Lower leg skin (tissue), 3 donors: ENCODE measurements at regions not wholly inside any gene's neighbourhood (a gene's known extent, or its start where the extent isn't known, plus 50 kb on each side); places are given as distances from the start of the nearest gene placed in this dataset.

Experiments
- POLR2A ChIP-seq, 2 donors: fragments of 450-650 bp; IDR thresholded peaks; one replicate each; pipeline ENCODE4 v1.6.1; 2016 to 2017; ENCODE audit warnings: antibody characterized with exemption in 2 of 2, mild to moderate bottlenecking in 1 of 2, moderate library complexity in 1 of 2
- TF ChIP-seq, protein P1 (sequence below), 3 donors: fragments of 450-650 bp; IDR thresholded peaks; one replicate each; pipeline ENCODE4 v1.5.1; 2016; ENCODE audit warnings: antibody characterized with exemption in 3 of 3, mild to moderate bottlenecking in 3 of 3, moderate library complexity in 2 of 3

DNA sequence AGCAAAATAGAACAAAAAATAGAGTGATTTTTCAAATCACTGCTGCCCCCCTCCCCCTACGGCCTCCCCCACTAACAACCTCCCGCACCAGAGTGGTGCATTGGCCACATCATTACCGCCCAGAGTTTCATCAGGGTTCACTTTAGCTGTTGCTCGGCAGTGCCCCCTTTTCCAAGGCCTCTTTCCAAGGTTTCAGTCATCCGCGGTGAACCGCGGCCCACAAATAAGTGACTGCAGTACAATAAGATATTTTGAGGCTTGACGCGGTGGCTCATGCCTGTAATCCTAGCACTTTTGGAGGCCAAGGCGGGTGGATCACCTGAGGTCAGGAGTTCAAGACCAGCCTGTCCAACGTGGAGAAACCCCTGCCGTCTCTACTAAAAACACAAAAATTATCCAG is 180.0 kb downstream of the MAF start:
- TF ChIP-seq, protein P1, sequence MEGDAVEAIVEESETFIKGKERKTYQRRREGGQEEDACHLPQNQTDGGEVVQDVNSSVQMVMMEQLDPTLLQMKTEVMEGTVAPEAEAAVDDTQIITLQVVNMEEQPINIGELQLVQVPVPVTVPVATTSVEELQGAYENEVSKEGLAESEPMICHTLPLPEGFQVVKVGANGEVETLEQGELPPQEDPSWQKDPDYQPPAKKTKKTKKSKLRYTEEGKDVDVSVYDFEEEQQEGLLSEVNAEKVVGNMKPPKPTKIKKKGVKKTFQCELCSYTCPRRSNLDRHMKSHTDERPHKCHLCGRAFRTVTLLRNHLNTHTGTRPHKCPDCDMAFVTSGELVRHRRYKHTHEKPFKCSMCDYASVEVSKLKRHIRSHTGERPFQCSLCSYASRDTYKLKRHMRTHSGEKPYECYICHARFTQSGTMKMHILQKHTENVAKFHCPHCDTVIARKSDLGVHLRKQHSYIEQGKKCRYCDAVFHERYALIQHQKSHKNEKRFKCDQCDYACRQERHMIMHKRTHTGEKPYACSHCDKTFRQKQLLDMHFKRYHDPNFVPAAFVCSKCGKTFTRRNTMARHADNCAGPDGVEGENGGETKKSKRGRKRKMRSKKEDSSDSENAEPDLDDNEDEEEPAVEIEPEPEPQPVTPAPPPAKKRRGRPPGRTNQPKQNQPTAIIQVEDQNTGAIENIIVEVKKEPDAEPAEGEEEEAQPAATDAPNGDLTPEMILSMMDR (IDR thresholded peaks at IDR 0.05), result no peak
- no peak for TF ChIP-seq POLR2A (IDR thresholded peaks at IDR 0.05)
